ENCODE measurements at regions not wholly inside any gene's neighbourhood (a gene's known extent, or its start where the extent isn't known, plus 50 kb on each side); places are given as distances from the start of the nearest gene placed in this dataset.

DNA sequence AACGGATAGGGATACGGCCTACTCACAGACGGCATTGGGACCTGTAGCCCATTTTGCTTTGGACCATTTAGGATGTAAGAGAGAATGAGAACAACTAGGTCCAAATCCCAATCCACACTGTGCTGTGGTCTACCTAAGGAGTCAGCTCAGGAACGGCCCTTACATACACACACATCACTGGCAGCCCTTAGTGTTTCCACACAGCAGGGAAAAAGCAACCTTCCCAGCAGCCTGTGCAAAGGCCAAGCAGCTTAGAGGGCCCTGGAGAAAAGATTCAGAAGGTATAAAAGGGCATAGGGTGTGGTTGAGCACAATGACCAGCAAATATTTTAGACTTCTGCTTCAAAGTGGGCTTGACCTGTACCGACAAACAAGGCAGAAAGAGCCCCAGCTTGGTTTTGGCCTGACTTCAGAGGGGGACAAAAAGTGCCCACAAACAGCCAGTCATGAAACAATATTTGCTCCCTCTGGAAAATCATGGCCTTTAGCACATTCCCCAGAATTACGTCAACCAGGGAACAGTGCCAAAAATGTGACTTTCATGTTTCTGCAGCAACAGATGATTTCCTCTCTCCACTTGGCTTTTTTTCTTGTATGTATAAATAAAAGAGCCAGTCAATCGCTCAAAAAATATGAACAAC lies 359.5 kb upstream of the FGF16 start (continued):
- TF ChIP-seq SNRNP70 (IDR thresholded peaks at IDR 0.05; ENCODE audit: low read depth, low read length) (no peak), NR2F2 (IDR thresholded peaks at IDR 0.05; ENCODE audit: borderline replicate concordance, low read depth) (peak; percentile 63; the same call in 1 of the 2 replicates), KDM3A (CRISPR knock-in tag; IDR thresholded peaks at IDR 0.05; ENCODE audit: low read depth) (no peak), NR2F6 (IDR thresholded peaks at IDR 0.05) (peak; percentile 66), NR2F6 (CRISPR knock-in tag; IDR thresholded peaks at IDR 0.05) (peak; percentile 52), ZNF101 (CRISPR knock-in tag; IDR thresholded peaks at IDR 0.05; ENCODE audit: borderline replicate concordance, low read depth) (no peak), TAF15 (IDR thresholded peaks at IDR 0.05; ENCODE audit: low read depth, low read length, poor library complexity, severe bottlenecking) (no peak), MAZ (IDR thresholded peaks at IDR 0.05; ENCODE audit: borderline replicate concordance, low read depth, low read length) (no peak), MAZ (CRISPR knock-in tag; IDR thresholded peaks at IDR 0.05; ENCODE audit: low read depth) (no peak), HNF4A (CRISPR knock-in tag; IDR thresholded peaks at IDR 0.05) (peak; percentile 41), IKZF4 (CRISPR knock-in tag; IDR thresholded peaks at IDR 0.05; ENCODE audit: borderline replicate concordance, low read depth, not compliant biosample characterization) (no peak), BHLHE40 (IDR thresholded peaks at IDR 0.05; ENCODE audit: low read length) (peak; percentile 18; the same call in 1 of the 2 replicates), HOXA7 (CRISPR knock-in tag; IDR thresholded peaks at IDR 0.05) (no peak), BCL6 (CRISPR knock-in tag; IDR thresholded peaks at IDR 0.05) (peak; percentile 24; the same call in 1 of the 2 replicates), SMAD3 (CRISPR knock-in tag; IDR thresholded peaks at IDR 0.05) (no peak)
- TF ChIP-seq, protein P1, sequence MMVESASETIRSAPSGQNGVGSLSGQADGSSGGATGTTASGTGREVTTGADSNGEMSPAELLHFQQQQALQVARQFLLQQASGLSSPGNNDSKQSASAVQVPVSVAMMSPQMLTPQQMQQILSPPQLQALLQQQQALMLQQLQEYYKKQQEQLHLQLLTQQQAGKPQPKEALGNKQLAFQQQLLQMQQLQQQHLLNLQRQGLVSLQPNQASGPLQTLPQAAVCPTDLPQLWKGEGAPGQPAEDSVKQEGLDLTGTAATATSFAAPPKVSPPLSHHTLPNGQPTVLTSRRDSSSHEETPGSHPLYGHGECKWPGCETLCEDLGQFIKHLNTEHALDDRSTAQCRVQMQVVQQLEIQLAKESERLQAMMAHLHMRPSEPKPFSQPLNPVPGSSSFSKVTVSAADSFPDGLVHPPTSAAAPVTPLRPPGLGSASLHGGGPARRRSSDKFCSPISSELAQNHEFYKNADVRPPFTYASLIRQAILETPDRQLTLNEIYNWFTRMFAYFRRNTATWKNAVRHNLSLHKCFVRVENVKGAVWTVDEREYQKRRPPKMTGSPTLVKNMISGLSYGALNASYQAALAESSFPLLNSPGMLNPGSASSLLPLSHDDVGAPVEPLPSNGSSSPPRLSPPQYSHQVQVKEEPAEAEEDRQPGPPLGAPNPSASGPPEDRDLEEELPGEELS (CRISPR knock-in tag; IDR thresholded peaks at IDR 0.05) = 0 out of 2 replicates have a peak, but pooled peaks have one; percentile 28
- TF ChIP-seq, protein P2, sequence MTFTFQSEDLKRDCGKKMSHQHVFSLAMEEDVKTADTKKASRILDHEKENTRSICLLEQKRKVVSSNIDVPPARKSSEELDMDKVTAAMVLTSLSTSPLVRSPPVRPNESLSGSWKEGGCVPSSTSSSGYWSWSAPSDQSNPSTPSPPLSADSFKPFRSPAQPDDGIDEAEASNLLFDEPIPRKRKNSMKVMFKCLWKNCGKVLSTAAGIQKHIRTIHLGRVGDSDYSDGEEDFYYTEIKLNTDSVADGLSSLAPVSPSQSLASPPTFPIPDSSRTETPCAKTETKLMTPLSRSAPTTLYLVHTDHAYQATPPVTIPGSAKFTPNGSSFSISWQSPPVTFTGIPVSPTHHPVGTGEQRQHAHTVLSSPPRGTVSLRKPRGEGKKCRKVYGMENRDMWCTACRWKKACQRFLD (CRISPR knock-in tag; IDR thresholded peaks at IDR 0.05; ENCODE audit: borderline replicate concordance) = no peak
- TF ChIP-seq, protein P3, sequence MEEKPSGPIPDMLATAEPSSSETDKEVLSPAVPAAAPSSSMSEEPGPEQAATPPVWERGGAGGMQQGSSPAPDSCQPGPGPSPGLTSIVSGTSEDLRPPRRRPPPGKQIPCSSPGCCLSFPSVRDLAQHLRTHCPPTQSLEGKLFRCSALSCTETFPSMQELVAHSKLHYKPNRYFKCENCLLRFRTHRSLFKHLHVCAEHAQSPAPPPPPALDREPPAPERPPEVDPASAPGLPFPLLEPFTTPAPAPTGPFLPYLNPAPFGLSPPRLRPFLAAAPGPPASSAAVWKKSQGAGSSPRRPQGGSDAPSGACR (CRISPR knock-in tag; IDR thresholded peaks at IDR 0.05) = no peak
- TF ChIP-seq, protein P4, sequence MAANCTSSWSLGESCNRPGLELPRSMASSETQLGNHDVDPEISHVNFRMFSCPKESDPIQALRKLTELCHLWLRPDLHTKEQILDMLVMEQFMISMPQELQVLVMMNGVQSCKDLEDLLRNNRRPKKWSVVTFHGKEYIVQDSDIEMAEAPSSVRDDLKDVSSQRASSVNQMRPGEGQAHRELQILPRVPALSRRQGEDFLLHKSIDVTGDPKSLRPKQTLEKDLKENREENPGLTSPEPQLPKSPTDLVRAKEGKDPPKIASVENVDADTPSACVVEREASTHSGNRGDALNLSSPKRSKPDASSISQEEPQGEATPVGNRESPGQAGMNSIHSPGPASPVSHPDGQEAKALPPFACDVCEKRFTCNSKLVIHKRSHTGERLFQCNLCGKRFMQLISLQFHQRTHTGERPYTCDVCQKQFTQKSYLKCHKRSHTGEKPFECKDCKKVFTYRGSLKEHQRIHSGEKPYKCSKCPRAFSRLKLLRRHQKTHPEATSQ (CRISPR knock-in tag; IDR thresholded peaks at IDR 0.05; ENCODE audit: borderline replicate concordance) = no peak
- TF ChIP-seq, protein P5, sequence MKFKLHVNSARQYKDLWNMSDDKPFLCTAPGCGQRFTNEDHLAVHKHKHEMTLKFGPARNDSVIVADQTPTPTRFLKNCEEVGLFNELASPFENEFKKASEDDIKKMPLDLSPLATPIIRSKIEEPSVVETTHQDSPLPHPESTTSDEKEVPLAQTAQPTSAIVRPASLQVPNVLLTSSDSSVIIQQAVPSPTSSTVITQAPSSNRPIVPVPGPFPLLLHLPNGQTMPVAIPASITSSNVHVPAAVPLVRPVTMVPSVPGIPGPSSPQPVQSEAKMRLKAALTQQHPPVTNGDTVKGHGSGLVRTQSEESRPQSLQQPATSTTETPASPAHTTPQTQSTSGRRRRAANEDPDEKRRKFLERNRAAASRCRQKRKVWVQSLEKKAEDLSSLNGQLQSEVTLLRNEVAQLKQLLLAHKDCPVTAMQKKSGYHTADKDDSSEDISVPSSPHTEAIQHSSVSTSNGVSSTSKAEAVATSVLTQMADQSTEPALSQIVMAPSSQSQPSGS (CRISPR knock-in tag; IDR thresholded peaks at IDR 0.05) = peak; percentile 92
